DMS53 treated with DMSO at 0.1 percent for 48 hours (cell line): ENCODE measurements at regions not wholly inside any gene's neighbourhood (a gene's known extent, or its start where the extent isn't known, plus 50 kb on each side); places are given as distances from the start of the nearest gene placed in this dataset.

Experiments used
- DNase-seq: peaks from one replicate; lab custom pipeline; 2025; ENCODE audit not compliant: unreplicated experiment; lab: John Stamatoyannopoulos, UW

DNA sequence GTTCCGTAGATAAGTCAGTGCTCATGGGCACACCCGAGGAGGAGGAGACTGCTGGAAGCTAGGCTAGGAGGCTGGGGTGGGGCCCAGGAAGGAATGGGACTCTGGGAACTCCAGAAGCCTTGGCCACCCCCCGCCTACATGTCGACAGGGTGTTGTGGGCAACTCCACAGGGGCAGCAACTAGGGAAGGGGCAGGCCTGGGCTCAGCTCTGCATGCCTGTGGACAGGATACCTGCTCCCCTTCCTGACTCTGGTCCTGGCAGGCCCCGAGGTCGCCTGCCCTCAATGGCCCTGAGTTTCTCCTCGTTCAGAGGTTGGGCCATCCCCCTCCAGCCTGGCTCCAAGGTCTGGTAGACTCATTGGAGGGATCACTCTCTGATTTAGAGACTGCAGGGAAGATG is 138.9 kb upstream of the LINGO1 start:
- DNase-seq, result no peak

DNA sequence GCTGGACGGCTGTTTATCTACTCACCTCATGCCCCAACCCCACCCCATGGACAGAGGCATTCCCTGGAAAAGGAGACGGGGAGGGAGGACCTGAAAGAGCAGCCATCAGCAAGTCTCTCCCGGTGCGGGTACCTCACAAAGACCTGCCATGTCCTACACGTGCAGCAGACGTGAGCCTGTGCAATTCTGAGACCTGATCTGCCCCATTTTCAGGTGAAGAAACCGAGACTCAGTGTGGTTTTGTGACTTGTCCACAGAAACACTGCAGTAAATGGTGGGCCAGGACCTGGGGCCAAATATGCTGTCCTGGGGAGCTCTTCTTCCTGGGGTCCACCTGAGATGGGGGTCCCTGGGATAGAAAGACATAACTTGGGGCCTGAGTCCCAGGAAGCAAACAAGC is 137.0 kb upstream of the LINGO1 start:
- no peak for DNase-seq

DNA sequence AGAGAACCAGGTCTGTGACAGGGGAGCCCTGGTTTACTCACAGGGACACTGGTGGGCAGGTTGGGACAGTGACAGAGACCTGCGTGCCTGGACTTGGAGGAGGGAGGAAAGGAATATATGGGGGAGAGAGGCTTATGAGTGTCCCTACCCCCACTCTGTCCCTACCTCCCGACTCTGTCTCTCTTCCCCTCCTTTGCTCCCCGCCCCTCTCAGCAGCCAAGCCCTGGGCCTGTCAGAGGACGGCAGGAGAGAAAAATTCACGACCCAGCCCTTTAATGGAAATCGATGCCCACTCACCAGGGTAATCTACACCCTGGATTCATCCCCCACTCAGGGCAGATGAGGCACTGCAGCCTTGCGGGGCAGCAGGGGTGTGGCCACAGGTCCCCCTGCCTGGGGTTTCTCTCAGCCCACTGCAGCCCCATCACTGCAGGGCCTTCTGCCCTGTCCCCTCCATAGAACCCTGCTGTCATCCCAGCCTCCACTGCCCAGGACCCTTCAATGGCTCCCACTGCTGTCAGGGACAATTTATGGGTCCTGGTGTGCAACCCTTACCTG is 135.9 kb upstream of the LINGO1 start:
- DNase-seq, result no peak

DNA sequence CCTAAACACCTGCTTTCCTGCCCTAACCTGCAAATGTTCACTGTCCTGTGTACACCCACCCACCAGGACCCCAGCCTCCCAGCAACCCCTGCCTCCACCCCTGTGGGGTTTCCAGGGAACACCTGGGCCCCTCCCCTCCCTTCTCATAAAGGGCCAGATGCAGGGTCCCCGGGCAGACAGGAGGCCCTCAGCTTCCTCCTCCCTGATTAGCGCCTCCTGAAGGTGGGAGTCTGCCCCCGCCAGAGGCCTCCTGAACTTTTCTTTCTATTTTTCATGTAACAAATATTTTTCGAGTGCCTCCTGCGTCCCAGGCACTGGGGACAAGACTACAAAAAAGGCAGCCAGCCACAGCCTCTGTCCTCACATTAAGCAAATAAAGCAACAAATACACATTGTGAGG is 135.4 kb upstream of the LINGO1 start:
- no peak for DNase-seq

DNA sequence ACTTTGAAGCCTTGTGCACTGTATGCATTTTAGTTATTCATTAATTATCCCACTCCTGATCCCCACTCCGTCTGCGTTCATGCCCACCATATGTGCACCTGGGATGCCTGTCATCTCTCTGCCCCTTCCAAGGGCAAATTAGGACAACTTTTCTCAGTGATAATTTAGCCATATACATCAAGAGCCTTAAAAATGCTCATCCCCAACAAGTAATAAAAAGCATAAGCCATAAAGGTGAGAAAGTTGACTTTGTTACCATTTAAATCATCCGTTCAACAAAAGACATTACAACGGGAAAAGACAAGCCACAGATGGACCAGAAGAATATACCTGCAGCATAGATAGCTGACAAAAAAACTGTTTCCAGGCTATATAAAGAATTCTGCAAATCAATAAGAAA is 131.4 kb upstream of the LINGO1 start:
- DNase-seq, result no peak

DNA sequence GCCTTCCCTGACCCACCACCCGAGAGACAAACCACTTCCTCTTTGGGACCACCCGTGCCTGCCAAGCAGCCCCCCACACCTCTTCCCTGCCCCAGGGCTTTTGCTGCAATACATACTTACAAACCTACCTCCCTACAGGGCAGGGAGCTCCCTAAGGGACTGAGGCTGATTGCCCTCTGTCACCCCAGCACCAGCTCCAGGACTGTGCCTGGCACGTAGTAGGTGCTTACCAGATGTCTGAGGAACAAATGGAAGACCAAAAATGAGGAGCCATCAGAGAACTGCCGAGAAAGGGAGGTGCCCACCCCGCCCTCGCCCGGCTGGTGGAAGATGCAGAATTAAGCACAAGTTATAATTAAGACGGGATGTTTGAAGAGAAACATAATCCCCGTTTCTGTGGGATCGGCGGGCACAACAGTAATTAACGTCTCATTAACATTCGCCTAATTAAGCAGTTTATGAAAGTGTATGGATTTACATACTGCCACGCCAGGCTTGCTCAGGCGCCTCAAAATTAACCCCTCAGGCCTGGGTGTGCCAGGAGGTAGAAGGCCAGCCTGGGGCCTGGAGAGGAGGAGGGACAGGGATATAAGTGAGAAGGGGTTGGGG is 130.1 kb upstream of the LINGO1 start:
- DNase-seq, result no peak

DNA sequence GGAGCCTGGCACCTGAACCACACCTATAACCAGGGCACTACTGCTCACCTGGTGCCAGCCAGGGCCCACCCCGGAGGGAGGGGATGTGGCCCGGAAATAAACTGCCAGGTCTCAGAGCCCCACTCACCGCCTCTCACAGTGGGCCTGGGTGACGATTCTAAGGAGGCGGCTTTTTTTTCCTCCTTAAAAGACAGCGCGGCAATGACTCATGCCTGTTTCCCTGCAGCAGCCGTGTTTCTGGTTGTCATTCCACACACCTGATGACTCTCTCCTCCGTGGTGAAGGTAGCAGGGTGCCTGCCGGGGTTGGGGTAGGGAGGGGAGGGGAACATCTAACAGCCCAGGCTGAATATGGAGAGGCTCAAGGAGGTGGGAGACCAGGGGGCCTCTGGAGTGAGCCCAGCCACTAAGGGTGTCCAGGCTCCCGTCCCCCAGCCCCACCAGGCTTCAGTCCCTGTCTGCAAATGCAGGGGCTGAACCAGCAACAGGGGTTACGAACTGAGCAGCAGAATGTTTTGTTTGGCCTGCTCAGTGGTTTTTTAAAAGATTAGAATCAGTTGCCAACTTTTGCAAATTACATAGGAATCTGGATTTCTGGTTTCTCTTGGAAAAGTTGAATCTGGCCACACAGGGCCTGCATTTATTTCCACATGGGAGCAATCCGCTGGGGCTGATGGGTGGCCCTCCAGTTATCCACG is 127.3 kb upstream of the LINGO1 start:
- DNase-seq, result no peak

DNA sequence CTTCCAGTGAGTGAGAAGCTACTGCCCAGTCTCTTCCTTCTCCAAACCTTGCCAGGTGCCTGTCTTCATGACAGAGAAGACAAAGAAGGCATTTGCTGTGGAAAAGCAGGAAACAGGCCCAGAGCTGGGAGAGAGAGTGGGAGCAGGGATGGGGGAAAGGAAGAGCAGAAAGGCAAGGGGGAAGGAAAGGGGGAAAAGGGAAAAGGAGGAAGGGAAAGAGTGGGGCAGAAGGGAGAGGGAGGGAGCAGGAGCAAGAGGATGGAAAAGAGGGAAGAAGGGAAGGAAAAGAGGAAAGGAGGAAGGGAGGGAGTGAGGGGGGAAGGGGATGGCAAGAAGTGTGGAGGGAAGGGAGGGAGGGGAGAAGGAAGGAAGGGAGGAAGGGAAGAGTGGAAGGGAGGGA is 121.2 kb upstream of the LINGO1 start:
- no peak for DNase-seq

DNA sequence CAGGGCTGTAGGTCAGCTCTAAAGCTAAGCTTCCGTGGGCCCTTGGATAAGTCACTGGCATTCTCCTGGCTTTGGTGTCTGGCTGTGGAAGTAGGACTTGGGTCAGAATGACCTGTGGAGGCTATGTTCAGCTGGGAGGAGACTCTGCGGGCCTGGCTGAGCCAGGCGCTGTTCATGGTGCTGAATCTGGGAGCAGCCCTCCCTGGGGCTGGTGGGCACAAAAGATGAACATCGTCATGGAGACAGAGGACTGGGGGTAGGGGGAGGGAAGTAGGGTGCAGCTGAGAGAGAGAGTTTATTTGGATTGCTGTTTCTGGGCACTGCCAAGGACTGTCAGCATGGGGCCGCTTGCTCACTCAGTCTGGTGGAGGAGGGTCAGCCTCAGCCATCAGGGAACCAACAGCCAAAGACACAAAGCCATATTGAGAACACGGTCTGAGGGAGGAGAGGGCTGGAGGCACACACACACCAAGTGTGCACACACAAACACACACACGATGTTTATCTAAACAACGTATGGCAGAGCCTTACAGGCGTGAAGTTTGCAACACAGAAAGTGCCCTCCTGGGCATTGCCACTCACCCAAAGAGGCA is 120.7 kb upstream of the LINGO1 start:
- no peak for DNase-seq

DNA sequence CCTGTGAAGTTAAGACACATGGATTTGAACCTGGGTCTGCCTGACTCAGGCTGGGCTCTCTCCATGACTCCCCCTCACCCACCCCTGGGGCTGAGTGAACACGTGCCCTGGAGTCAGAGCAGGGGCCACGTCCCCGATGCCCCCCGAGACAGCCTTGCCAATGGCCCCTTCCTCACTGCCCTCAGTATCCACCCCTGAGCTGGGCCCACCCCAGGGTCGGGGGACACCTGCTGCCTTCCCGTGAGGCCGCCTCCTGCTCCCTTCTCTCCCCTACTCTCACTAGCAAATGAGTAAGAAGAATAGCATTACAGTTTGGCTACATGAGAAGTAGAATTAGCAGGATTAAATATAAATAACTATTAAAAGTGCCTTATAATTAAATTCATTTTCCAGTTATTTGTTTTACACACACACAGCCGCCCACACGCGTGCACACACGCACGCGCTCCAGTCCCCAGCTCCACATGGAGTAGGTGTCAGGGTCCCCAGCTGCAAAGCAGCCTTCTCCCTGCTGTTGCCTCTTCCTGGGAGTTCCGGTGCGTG is 117.4 kb upstream of the LINGO1 start:
- DNase-seq, result no peak

DNA sequence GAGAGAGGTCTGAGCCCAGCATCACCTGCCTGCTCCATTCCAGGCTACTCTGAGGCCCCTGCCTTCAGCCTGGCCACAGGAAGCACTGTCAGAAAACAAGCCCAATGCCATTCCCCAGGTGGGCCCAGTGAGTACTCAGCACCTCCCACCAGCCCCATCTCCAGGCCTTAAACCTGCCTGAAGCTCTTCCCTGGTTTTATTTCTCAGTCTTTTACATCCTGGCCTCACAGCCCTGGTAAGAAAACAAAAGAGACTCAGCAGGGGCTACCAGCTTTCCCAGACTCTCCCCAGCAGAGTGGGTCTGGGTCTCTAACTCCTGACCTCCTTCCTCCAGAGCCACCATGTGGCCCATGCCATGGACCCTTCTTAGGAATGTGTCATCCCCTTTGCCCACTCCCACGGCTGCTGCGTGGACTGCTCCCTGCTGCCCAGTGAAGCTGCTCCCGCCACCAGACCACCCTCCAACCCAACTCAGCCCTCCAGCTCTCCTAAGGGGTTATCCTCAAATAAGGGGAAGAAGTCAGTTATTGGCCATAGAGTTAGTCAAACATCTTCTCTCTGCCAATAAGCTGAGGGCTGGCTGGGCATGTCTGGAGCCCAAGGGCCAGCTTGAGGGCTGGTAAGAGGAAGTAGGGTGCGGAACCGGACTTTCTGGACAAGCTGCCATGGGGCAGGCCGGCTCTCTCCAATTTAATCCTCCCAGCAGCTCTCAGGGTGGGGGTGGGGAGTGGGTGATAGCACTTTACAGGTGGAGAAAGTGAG is 116.7 kb upstream of the LINGO1 start:
- no peak for DNase-seq

DNA sequence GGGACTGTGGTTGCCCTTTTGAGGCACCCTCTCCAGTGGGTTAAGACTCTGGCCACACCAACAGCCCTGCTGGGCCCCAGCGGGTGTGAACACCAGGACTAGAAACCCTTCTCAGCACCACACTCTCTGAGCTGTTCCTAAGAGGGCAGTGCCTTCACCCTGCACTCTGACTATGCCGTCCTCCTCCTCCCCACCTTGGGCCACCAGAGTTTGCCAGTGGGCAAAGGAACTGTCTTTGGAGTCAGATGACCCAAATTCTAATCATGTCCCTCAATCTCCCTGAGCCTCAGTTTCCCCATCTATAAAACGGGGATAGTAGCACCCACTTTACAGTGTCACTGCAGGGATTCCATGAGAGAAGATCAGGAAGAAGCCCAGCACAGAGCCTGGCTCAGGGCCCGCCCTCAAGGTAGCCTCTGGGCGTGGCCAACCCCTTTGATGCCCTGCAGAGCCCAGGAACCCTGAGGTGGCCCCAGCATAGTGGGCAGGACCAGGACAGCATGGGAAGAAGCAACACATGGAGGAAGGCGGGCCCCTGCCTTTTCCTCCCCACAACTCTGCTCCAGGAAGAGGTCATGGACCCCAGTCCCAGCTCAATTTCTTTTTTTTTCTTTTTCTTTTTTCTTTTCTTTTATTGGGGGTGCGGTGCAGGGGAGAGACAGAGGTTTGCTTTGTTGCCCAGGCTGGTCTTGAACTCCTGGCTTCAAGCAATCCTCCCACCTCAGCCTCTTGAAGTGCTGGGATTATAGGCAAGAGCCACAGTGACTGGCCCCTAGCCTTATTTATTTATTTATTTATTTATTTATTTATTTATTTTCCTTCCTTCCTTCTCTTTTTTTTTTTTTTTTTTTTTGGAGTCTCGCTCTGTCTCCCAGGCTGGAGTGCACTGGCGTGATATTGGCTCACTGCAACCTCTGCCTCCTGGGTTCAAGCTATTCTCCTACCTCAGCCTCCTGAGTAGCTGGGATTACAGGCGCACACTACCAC is 115.7 kb upstream of the LINGO1 start:
- DNase-seq, result no peak

DNA sequence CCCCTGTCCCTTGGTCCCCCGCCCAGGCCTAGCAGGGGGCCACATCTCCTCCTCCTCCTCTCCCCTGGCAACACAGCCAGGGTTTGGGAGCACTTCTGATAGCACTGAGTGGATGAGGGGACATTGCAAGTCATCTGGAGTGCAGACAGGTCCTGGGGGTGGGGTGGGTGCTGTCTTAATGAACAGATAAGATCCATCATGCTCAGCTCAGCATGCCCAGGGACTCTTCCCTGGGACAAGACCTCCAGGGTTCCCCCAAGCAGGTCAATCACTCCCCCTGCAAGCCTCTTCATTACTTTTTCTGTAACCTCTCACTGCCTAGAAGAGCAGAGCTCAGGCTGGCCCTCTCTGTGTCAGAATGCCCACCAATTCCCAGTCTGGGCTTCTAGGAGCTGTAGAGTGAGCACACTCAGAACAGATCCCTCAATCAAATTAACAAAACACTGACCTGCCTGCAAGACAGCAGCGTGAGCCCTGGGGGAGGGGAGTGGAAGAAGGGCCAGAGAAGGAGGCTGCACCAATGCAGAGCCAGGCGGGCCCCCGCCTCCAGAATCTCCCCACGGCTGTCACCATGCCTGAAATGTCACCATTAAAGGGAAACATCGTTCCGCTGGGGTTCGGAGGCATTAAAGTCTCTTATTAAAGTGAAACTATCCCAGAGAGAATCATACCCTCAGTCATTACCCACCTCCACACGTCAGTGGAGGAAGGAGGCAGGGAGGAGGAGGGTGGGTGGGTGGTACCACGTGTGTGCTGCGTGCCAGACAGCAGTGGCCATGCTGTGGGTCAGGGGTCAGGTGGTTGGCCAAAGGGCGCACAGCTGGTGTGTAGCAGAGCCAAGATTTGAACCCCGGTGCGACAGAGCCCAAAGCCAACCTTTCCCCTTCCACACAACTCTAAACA is 114.7 kb upstream of the LINGO1 start:
- no peak for DNase-seq

DNA sequence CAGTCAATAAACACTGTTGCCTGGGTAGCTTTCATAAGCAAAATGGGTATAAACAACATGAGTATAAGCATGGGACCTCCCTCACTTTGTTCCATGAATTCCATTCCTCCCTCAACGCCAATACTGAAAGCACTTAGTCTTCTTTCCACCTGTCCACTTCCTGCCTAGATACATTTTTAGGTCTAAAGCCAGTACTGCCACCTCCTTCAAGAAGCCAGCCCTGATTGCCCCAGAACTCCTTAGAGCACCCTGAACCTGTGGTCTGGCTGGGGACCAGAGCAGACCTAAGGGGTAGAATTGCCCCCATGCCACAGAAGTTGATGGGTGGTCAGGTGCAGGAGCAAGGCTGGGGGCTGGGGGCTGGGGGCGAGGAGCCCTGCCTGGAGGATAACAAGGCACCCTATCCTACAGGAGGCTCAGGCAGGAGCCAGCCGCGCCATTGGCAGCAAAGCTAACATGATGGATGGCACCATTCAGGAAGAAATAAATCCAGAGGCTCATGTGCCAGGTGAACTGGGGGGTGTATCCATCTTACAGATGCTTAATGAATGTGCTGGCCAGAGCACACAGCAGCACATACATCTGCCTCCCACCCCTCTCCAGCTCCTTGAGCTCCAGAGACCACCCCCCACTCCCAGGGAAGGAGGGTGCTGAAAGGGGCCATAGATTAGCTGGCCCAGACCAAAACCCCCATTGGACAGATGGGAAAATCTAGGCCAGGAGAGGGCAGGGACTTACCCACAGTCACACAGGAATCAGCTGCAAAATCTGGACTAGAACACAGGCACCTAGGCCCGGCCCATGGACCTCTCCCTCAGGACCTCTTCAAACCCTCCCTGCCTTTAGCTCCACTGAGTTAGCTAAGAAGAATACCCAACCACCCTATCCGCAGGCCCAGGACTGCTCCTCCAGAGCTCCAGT is 113.8 kb upstream of the LINGO1 start:
- no peak for DNase-seq

DNA sequence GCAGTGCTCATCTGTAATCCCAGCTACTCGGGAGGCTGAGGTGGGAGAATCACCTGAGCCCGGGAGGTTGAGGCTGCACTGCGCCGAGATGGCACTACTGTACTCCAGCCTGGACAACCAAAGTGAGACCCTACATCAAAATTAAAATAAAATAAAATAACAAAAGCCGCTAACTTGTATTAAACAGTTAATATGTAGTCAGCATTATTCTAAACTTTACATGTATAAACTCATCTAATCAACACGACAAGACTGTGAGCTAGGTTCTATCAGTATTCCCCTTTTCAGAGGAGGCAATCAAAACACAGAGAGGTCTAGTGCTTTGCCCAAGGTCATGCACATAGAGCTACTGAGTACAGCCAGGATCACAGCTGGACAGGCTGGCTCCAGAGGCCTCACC is 111.7 kb upstream of the LINGO1 start:
- DNase-seq, result no peak

DNA sequence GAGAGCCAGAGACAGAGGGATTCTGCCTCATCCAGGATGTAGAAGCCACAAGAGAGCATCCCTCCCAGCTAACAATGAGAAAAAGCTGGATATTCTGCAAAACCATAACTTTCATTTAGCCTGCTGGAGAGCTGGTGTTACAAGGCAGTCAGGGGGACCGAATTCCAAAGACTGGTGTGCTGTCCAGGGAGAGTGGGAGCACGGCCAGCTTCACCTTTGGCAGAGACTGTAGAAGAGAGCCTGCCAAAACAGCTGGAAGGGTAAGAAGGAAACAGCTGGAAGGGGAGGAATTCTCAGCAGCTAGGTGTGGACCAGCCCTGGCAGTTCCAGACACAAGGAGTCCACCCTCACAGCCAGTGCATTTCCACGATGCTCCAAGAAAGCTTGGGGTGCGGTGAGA is 109.9 kb upstream of the LINGO1 start:
- no peak for DNase-seq

DNA sequence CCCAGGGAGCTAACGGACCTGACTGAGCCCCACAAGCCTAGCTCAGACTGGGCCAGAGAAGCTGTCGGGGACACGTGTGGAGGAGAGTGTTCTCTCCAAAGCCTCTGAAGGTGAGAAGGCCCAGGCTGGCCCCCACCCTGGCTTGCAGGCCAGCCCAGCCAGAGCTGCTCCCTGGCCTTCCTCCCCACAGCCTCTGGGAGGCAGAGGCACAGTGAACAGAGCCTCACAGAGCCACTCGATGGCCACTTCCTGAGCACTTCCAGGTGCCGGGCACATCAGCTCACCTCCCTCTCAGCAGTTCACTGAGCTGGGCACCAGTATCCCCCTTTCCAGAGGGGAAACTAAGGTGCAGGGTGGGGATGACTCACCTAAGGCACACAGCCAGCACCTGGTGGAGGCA is 109.4 kb upstream of the LINGO1 start:
- no peak for DNase-seq

DNA sequence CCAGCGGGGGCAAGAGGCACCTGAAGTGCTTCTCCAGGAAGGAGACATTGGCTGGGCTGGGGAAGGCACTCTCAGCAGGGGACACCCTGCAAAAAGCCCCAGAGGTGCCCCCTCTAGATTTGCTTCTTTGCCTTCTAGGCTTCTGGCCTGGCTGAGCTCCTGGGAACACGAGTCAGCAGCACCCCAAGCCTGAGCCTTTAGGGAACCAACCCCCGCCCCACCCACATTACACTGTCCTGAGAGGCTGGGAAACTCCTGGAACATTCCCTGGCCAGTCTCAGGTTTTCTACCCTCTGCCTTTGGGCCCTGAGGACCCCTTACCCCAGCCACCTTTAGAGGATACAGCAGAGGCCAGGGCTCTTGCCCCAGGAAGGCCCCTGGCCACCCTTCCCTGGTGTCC is 108.4 kb upstream of the LINGO1 start:
- DNase-seq, result no peak
